ENCODE measurements at regions not wholly inside any gene's neighbourhood (a gene's known extent, or its start where the extent isn't known, plus 50 kb on each side); places are given as distances from the start of the nearest gene placed in this dataset.

DNA sequence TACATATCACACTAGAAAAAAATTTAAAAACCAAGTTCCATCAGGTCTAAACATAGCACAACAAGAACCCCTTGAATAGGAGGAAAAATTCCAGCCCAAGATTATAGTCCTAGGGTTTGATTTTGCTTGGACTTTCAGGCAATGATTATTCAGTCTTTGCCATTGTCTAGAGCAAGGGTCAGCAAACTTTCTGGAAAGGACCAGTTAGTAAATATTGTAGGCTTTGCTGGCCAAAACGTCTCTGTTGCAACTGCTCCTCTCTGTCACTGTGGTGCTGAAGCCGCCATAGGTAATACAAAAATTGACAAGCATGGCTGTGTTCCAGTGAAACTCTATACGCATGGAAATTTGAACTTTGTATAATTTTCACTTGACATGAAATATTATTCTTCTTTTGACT lies 95.5 kb upstream of the UBAC2 start:
- Histone ChIP-seq H4K8ac (replicated peaks; ENCODE audit: insufficient read length, low read depth, low read length) (no peak overlapping the region), H3K27me3 (ENCODE audit: insufficient read depth, low read length) (no peaks in the 10 kb centered on the region), H2BK12ac (ENCODE audit: insufficient read length, low read depth, low read length) (no peak overlapping the region), H3T11ph (ENCODE audit: low read length) (no peak overlapping the region), H4K20me1 (ENCODE audit: control insufficient read depth, insufficient read depth, insufficient read length) (no peaks in the 10 kb centered on the region), H3K79me1 (ENCODE audit: insufficient read depth, low read depth, low read length, poor library complexity, severe bottlenecking) (no peaks in the 10 kb centered on the region), H3K23ac (ENCODE audit: insufficient read length, low read depth, low read length) (no peak overlapping the region), H2BK15ac (ENCODE audit: low read depth, low read length) (no peak overlapping the region), H3K14ac (ENCODE audit: insufficient read depth, low read length) (no peak overlapping the region), H3K56ac (ENCODE audit: insufficient read length, low read depth, low read length) (no peak overlapping the region), H3K18ac (ENCODE audit: insufficient read length, low read depth, low read length) (no peak overlapping the region), H2BK20ac (ENCODE audit: low read depth, low read length, poor library complexity, severe bottlenecking) (no peak overlapping the region), H3K23me2 (ENCODE audit: insufficient read length, low read depth, low read length, poor library complexity, severe bottlenecking) (no peaks in the 10 kb centered on the region), H4K91ac (ENCODE audit: insufficient read length, low read depth, low read length) (no peak overlapping the region), H3K9ac (ENCODE audit: extremely low read depth, insufficient read length, low read length) (no peak overlapping the region), H3K79me2 (ENCODE audit: insufficient read depth, low read length) (no peaks in the 10 kb centered on the region), H4K5ac (ENCODE audit: insufficient read length, low read depth, low read length) (no peak overlapping the region), H3K4ac (ENCODE audit: low read depth, low read length) (no peak overlapping the region), H3K9me3 (ENCODE audit: control insufficient read depth, low read depth, low read length) (no peaks in the 10 kb centered on the region), H3K27ac (ENCODE audit: insufficient read length, low read depth, low read length) (no peak overlapping the region), H2AFZ (ENCODE audit: low read length) (no peak overlapping the region), H2AK5ac (ENCODE audit: insufficient read length, low read length) (no peak overlapping the region), H3K4me2 (ENCODE audit: insufficient read depth, insufficient read length, low read length) (no peak overlapping the region), H2BK120ac (ENCODE audit: low read depth, low read length, poor library complexity, severe bottlenecking) (no peak overlapping the region), H3K4me1 (ENCODE audit: insufficient read depth, low read length) (no peaks in the 10 kb centered on the region), H2BK5ac (ENCODE audit: insufficient read length, low read length) (no peak overlapping the region)
- no peaks in the 10 kb centered on the region for H3K27me3 Mint-ChIP-seq (ENCODE audit: low read depth)
- H3K9me3 Mint-ChIP-seq: no peaks in the 10 kb centered on the region
- H3K4me3 Mint-ChIP-seq: no peak overlapping the region
- TF ChIP-seq, protein P1, sequence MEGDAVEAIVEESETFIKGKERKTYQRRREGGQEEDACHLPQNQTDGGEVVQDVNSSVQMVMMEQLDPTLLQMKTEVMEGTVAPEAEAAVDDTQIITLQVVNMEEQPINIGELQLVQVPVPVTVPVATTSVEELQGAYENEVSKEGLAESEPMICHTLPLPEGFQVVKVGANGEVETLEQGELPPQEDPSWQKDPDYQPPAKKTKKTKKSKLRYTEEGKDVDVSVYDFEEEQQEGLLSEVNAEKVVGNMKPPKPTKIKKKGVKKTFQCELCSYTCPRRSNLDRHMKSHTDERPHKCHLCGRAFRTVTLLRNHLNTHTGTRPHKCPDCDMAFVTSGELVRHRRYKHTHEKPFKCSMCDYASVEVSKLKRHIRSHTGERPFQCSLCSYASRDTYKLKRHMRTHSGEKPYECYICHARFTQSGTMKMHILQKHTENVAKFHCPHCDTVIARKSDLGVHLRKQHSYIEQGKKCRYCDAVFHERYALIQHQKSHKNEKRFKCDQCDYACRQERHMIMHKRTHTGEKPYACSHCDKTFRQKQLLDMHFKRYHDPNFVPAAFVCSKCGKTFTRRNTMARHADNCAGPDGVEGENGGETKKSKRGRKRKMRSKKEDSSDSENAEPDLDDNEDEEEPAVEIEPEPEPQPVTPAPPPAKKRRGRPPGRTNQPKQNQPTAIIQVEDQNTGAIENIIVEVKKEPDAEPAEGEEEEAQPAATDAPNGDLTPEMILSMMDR (conservative IDR thresholded peaks at IDR 0.05): no peak
- no peaks in the 10 kb centered on the region for H3K36me3 Mint-ChIP-seq (ENCODE audit: insufficient read depth in 1 of 3, low read depth in 3 of 3)
- no peak for DNase-seq
- H3K27ac Mint-ChIP-seq: no peak overlapping the region
- no CpG with 5 or more reads among the region's 3 CpGs for WGBS (ENCODE audit: extremely low coverage, insufficient read length, low lambda C conversion rate)
- peaks cover 9 to 11% of the 10 kb centered on the region in 2 experiments for H3K4me1 Mint-ChIP-seq
